ENCODE measurements at regions not wholly inside any gene's neighbourhood (a gene's known extent, or its start where the extent isn't known, plus 50 kb on each side); places are given as distances from the start of the nearest gene placed in this dataset.

DNA sequence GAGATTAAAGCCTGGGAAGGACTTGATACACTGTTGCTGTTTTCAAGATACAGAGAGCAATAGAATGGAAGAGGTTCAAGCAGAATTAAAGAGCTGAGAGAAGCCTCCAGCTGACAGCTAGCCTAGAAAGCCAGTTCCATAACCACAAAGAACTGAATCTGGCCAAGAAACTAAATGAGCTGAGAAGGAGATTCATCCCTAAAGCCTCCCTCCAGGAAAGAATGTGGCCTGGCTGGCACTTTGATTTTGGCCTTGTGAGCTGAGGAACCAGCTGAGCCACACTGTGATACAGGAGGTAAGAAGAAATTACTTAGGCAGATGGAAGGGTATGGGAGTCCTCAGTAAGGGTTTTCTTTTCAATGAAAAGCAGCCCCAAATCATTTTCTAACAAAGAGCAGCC is 324.1 kb downstream of the PHF14 start:
- Mint-ChIP-seq H3K36me3 (ENCODE audit: insufficient read depth in 1 of 3, low read depth in 3 of 3) (peaks cover 0 to 8% (median 0%) of the 10 kb centered on the region in 3 experiments; a peak in 1 of 7 replicates), H3K4me1 (peaks cover 10 to 12% of the 10 kb centered on the region in 2 experiments), H3K9me3 (peaks cover 2 to 3% of the 10 kb centered on the region in 2 experiments; a peak in 3 of 5 replicates), H3K27me3 (ENCODE audit: low read depth) (no peaks in the 10 kb centered on the region), H3K27ac (no peak overlapping the region), H3K4me3 (no peak overlapping the region)
- H2BK20ac ChIP-seq (ENCODE audit: low read depth, low read length, poor library complexity, severe bottlenecking), result no peak overlapping the region
- no peak overlapping the region for H3K56ac ChIP-seq (ENCODE audit: insufficient read length, low read depth, low read length)
- no peaks in the 10 kb centered on the region for H3K27me3 ChIP-seq (ENCODE audit: insufficient read depth, low read length)
- no peak overlapping the region for H2BK120ac ChIP-seq (ENCODE audit: low read depth, low read length, poor library complexity, severe bottlenecking)
- no peak for TF ChIP-seq CTCF (conservative IDR thresholded peaks at IDR 0.05)
- H3K79me2 ChIP-seq (ENCODE audit: insufficient read depth, low read length), result no peaks in the 10 kb centered on the region
- H3T11ph ChIP-seq (ENCODE audit: low read length), result no peak overlapping the region
- H3K4me2 ChIP-seq (ENCODE audit: insufficient read depth, insufficient read length, low read length), result no peak overlapping the region
- no peak for DNase-seq
- no peak overlapping the region for H3K23ac ChIP-seq (ENCODE audit: insufficient read length, low read depth, low read length)
- no peak overlapping the region for H3K4ac ChIP-seq (ENCODE audit: low read depth, low read length)
- no peak overlapping the region for H4K91ac ChIP-seq (ENCODE audit: insufficient read length, low read depth, low read length)
- H3K18ac ChIP-seq (ENCODE audit: insufficient read length, low read depth, low read length), result no peak overlapping the region
- H4K5ac ChIP-seq (ENCODE audit: insufficient read length, low read depth, low read length), result no peak overlapping the region
- H2AFZ ChIP-seq (ENCODE audit: low read length), result peak overlapping the region; percentile 75
- no peaks in the 10 kb centered on the region for H3K79me1 ChIP-seq (ENCODE audit: insufficient read depth, low read depth, low read length, poor library complexity, severe bottlenecking)
- H3K9ac ChIP-seq (ENCODE audit: extremely low read depth, insufficient read length, low read length), result no peak overlapping the region
- H2AK5ac ChIP-seq (ENCODE audit: insufficient read length, low read length), result no peak overlapping the region
- H4K20me1 ChIP-seq (ENCODE audit: control insufficient read depth, insufficient read depth, insufficient read length), result no peaks in the 10 kb centered on the region
- no peaks in the 10 kb centered on the region for H3K9me3 ChIP-seq (ENCODE audit: control insufficient read depth, low read depth, low read length)
- no peaks in the 10 kb centered on the region for H3K23me2 ChIP-seq (ENCODE audit: insufficient read length, low read depth, low read length, poor library complexity, severe bottlenecking)
- H2BK12ac ChIP-seq (ENCODE audit: insufficient read length, low read depth, low read length), result no peak overlapping the region
- H2BK5ac ChIP-seq (ENCODE audit: insufficient read length, low read length), result no peak overlapping the region
- H3K27ac ChIP-seq (ENCODE audit: insufficient read length, low read depth, low read length), result no peak overlapping the region
- H3K14ac ChIP-seq (ENCODE audit: insufficient read depth, low read length), result no peak overlapping the region; the same call in 1 of the 2 replicates
- no peaks in the 10 kb centered on the region for H3K4me1 ChIP-seq (ENCODE audit: insufficient read depth, low read length)
- no peak overlapping the region for H2BK15ac ChIP-seq (ENCODE audit: low read depth, low read length)
- no peak overlapping the region for H4K8ac ChIP-seq (replicated peaks; ENCODE audit: insufficient read length, low read depth, low read length)
